H1 (cell line): ENCODE measurements at regions not wholly inside any gene's neighbourhood (a gene's known extent, or its start where the extent isn't known, plus 50 kb on each side); places are given as distances from the start of the nearest gene placed in this dataset.

Source experiments
- CTCF ChIA-PET: fragments of 300-600 bp; sonication (Branson Sonifier 250); formaldehyde crosslinking; loops from one replicate; lab custom pipeline; 2021; ENCODE audit not compliant: partially characterized antibody; lab: Charles Lee
- POLR2A ChIA-PET: fragments of 300-600 bp; sonication (Branson Sonifier 250); formaldehyde crosslinking; loops from one replicate; lab custom pipeline; 2021; ENCODE audit warnings: inconsistent platforms; ENCODE audit not compliant: partially characterized antibody; lab: Charles Lee
- DNase-seq, 2 experiments: peaks; one replicate each; pipeline versions ENCODE4 v3.0.0 to v3.0.0-alpha.2; 2010 to 2022; ENCODE audit warnings: low spot score in 2 of 2, low read depth in 1 of 2, mixed read lengths in 1 of 2
- FAIRE-seq: peaks from 2 replicates; lab custom pipeline; 2011; peaks lifted over from hg19 to GRCh38; lab: Jason Lieb, UNC
- H2AFZ ChIP-seq: 2 replicates; pipeline ENCODE4 v1.8.1; 2012; ENCODE audit warnings: low read length, inconsistent platforms
- H2AK5ac ChIP-seq: 2 replicates; pipeline ENCODE4 v1.6.1; 2013; ENCODE audit warnings: low read depth, low read length
- H2BK120ac ChIP-seq: replicated peaks from 2 replicates; pipeline ENCODE3; 2013; ENCODE audit warnings: low read depth, low read length, inconsistent platforms
- H2BK12ac ChIP-seq: 2 replicates; pipeline ENCODE4 v1.6.1; 2013; ENCODE audit warnings: low read depth, low read length
- H2BK15ac ChIP-seq: 2 replicates; pipeline ENCODE4 v1.6.1; 2013; ENCODE audit warnings: low read length
- H2BK20ac ChIP-seq: 2 replicates; pipeline ENCODE4 v1.6.1; 2013; ENCODE audit warnings: low read length
- H2BK5ac ChIP-seq: 2 replicates; pipeline ENCODE4 v1.6.1; 2013; ENCODE audit warnings: low read depth, low read length
- H3K14ac ChIP-seq: 2 replicates; pipeline ENCODE4 v1.6.1; 2013; ENCODE audit warnings: inconsistent platforms; ENCODE audit not compliant: insufficient read length
- H3K18ac ChIP-seq: 2 replicates; pipeline ENCODE4 v1.6.1; 2013; ENCODE audit warnings: low read length; ENCODE audit errors: extremely low read depth
- H3K23ac ChIP-seq: 2 replicates; pipeline ENCODE4 v1.6.1; 2013; ENCODE audit warnings: inconsistent platforms; ENCODE audit not compliant: insufficient read length
- H3K23me2 ChIP-seq: 2 replicates; pipeline ENCODE4 v1.6.1; 2013; ENCODE audit warnings: low read depth, low read length
- H3K27ac ChIP-seq: 2 replicates; pipeline ENCODE4 v1.6.1; 2011; ENCODE audit warnings: low read depth, low read length, inconsistent platforms
- H3K27me3 ChIP-seq, 4 experiments: replicated peaks in 1 of 4; 1 replicate in 1 of 4; 2 replicates in 3 of 4; pipeline versions ENCODE4 v1.6.1 to v1.8.1; 2011 to 2013; ENCODE audit warnings: low read length in 3 of 4, mild to moderate bottlenecking in 3 of 4, inconsistent platforms in 2 of 4, mixed read lengths in 2 of 4, moderate library complexity in 1 of 4; ENCODE audit not compliant: control insufficient read depth in 3 of 4, insufficient read depth in 3 of 4; ENCODE audit errors: extremely low read depth in 1 of 4
- H3K36me3 ChIP-seq, 4 experiments: 2 replicates each; pipeline versions ENCODE4 v1.6.1 to v1.8.1; 2011 to 2013; ENCODE audit warnings: mild to moderate bottlenecking in 4 of 4, low read length in 3 of 4, moderate library complexity in 2 of 4, control low read depth in 1 of 4, inconsistent platforms in 1 of 4; ENCODE audit not compliant: insufficient read depth in 4 of 4, control insufficient read depth in 2 of 4
- H3K4ac ChIP-seq: replicated peaks from 2 replicates; pipeline ENCODE3; 2013; ENCODE audit warnings: low read length, low read depth, mixed read lengths, inconsistent platforms; ENCODE audit not compliant: insufficient read length
- H3K4me1 ChIP-seq, 4 experiments: replicated peaks in 1 of 4; 1 replicate in 1 of 4; 2 replicates in 3 of 4; pipeline versions ENCODE4 v1.6.1 to v1.8.1; 2011 to 2013; ENCODE audit warnings: low read length in 3 of 4, inconsistent platforms in 2 of 4, mixed read lengths in 1 of 4; ENCODE audit not compliant: insufficient read depth in 4 of 4, control insufficient read depth in 3 of 4
- H3K4me2 ChIP-seq, 2 experiments: 2 replicates each; pipeline versions ENCODE4 v1.6.1 to v1.8.1; 2011 to 2013; ENCODE audit warnings: low read depth in 2 of 2, low read length in 2 of 2, control low read depth in 1 of 2, inconsistent platforms in 1 of 2, mild to moderate bottlenecking in 1 of 2; ENCODE audit not compliant: insufficient read depth in 1 of 2
- H3K4me3 ChIP-seq, 4 experiments: fragments of 200-600, 300-600 bp in 1 of 4; sonication (generic), shearing (Covaris generic), sonication (Bioruptor Twin) in 1 of 4; 2 replicates each; pipeline versions ENCODE4 v1.5.1 to v1.8.1; 2011 to 2016; ENCODE audit warnings: low read length in 4 of 4, low read depth in 3 of 4, control low read depth in 2 of 4, inconsistent platforms in 2 of 4, mild to moderate bottlenecking in 2 of 4, mixed read lengths in 1 of 4, moderate library complexity in 1 of 4; ENCODE audit not compliant: insufficient read depth in 2 of 4; ENCODE audit errors: extremely low read depth in 1 of 4
- H3K56ac ChIP-seq: replicated peaks from 2 replicates; pipeline ENCODE3; 2013; ENCODE audit warnings: low read depth, mild to moderate bottlenecking, mixed read lengths, low read length, inconsistent platforms; ENCODE audit not compliant: insufficient read length
- H3K79me1 ChIP-seq: 2 replicates; pipeline ENCODE4 v1.6.1; 2013; ENCODE audit warnings: low read depth, low read length, control low read depth
- H3K79me2 ChIP-seq, 2 experiments: 2 replicates each; pipeline versions ENCODE4 v1.6.1 to v1.8.1; 2012 to 2013; ENCODE audit warnings: low read length in 2 of 2, mild to moderate bottlenecking in 2 of 2, inconsistent platforms in 1 of 2; ENCODE audit not compliant: insufficient read depth in 2 of 2, control insufficient read depth in 1 of 2
- H3K9ac ChIP-seq, 4 experiments: replicated peaks in 1 of 4; 1 replicate in 1 of 4; 2 replicates in 3 of 4; pipeline versions ENCODE4 v1.6.1 to v1.8.1; 2011 to 2013; ENCODE audit warnings: low read depth in 3 of 4, low read length in 3 of 4, control low read depth in 2 of 4, mild to moderate bottlenecking in 2 of 4, moderate library complexity in 2 of 4, inconsistent platforms in 1 of 4; ENCODE audit errors: extremely low read depth in 1 of 4
- H3K9me3 ChIP-seq, 2 experiments: 2 replicates each; pipeline versions ENCODE4 v1.6.1 to v1.8.1; 2012 to 2013; ENCODE audit warnings: mild to moderate bottlenecking in 2 of 2, moderate library complexity in 2 of 2, control low read depth in 1 of 2, inconsistent platforms in 1 of 2, low read depth in 1 of 2, low read length in 1 of 2, mixed read lengths in 1 of 2; ENCODE audit not compliant: insufficient read depth in 2 of 2
- H4K20me1 ChIP-seq, 2 experiments: replicated peaks in 1 of 2; 2 replicates each; pipeline versions ENCODE3 to v1.8.1; 2011 to 2013; ENCODE audit warnings: inconsistent platforms in 2 of 2, low read length in 2 of 2, mild to moderate bottlenecking in 1 of 2; ENCODE audit not compliant: insufficient read depth in 2 of 2, control insufficient read depth in 1 of 2
- H4K5ac ChIP-seq: 2 replicates; pipeline ENCODE4 v1.6.1; 2013; ENCODE audit warnings: low read length, low read depth, mixed read lengths, inconsistent platforms; ENCODE audit not compliant: insufficient read length
- H4K8ac ChIP-seq: 2 replicates; pipeline ENCODE4 v1.8.0; 2013; ENCODE audit warnings: mild to moderate bottlenecking, moderate library complexity, low read length, inconsistent platforms; ENCODE audit not compliant: insufficient read depth; ENCODE audit errors: extremely low read depth
- H4K91ac ChIP-seq: replicated peaks from 2 replicates; pipeline ENCODE3; 2013; ENCODE audit warnings: low read length, mixed read lengths, inconsistent platforms; ENCODE audit not compliant: insufficient read length
- JUND ChIP-seq: IDR thresholded peaks from 2 replicates; pipeline ENCODE4 v1.6.1; 2011; ENCODE audit warnings: mild to moderate bottlenecking, improper control_type of control experiment, low read length
- WGBS, 2 experiments: shearing (Covaris generic) in 1 of 2; methylation state at CpG; one replicate each; pipeline versions ENCODE4 v1.1.6 to v1.1.7; 2013 to 2015; ENCODE audit warnings: low lambda C conversion rate in 2 of 2, mixed read lengths in 2 of 2, inconsistent platforms in 1 of 2, low coverage in 1 of 2, missing lambda C conversion rate in 1 of 2; ENCODE audit not compliant: insufficient replicate concordance in 2 of 2, insufficient coverage in 1 of 2, insufficient read length in 1 of 2; ENCODE audit errors: extremely low coverage in 1 of 2, missing lambda C conversion rate in 1 of 2; 5-methylcytosine and 5-hydroxymethylcytosine counted together

GRCh38 chr9:88224938-88225337 is 86.7 kb upstream of the SPATA31C2 start:
- Histone ChIP-seq H3K4me1 (peaks cover 2 to 9% (median 3%) of the 10 kb centered on the region in 4 experiments; a peak in 6 of 7 replicates), H3K4me3 (no peak overlapping the region), H3K79me2 (no peaks in the 10 kb centered on the region), H2BK120ac (no peak overlapping the region), H3K56ac (no peak overlapping the region), H4K5ac (no peak overlapping the region), H3K4me2 (no peak overlapping the region; a peak in 1 of 4 replicates), H2AFZ (no peak overlapping the region; the same call in 1 of the 2 replicates), H2BK12ac (no peak overlapping the region), H3K23ac (no peak overlapping the region), H4K91ac (no peak overlapping the region), H4K20me1 (no peaks in the 10 kb centered on the region), H3K14ac (no peak overlapping the region), H2BK15ac (no peak overlapping the region), H3K27ac (no peak overlapping the region), H3K9ac (no peak overlapping the region), H3K27me3 (no peaks in the 10 kb centered on the region), H2BK5ac (no peak overlapping the region), H3K23me2 (no peaks in the 10 kb centered on the region), H4K8ac (no peak overlapping the region), H3K79me1 (no peaks in the 10 kb centered on the region), H2AK5ac (no peak overlapping the region), H3K4ac (peak overlapping the region; percentile 74), H3K36me3 (no peaks in the 10 kb centered on the region), H3K9me3 (no peaks in the 10 kb centered on the region), H3K18ac (no peak overlapping the region), H2BK20ac (no peak overlapping the region)
- CTCF ChIA-PET, result interaction anchor here (0.5 to 1.6 kb wide), 2 partner anchors 149 to 500 kb away, joined by 3 to 5 read pairs; no protein-coding TSS in a partner anchor
- DNase-seq (no peak), FAIRE-seq (no peak)
- 84% methylated on average over 6 of the region's 6 CpGs; no CpG with 5 or more reads in 1 of the 2 experiments for WGBS, 2 experiments
- POLR2A ChIA-PET, result interaction anchor here (0.6 to 0.7 kb wide), 2 partner anchors 31 to 142 kb away, joined by 3 read pairs; no protein-coding TSS in a partner anchor
- TF ChIP-seq JUND, result no peak
